K562 (cell line): ENCODE measurements at regions not wholly inside any gene's neighbourhood (a gene's known extent, or its start where the extent isn't known, plus 50 kb on each side); places are given as distances from the start of the nearest gene placed in this dataset.

Experiments used
- ATAC-seq: fragments of 200-7000 bp; cut with Tn5 transposase; 3 replicates; pipeline ENCODE4 v1.9.1; 2020; ENCODE audit warnings: moderate library complexity
- BruUV-seq: library from RNA; stranded (reverse); fragments of 400-500 nt; replicated peaks from 2 replicates; lab custom pipeline; 2021; lab: Mats Ljungman, UMichigan
- CTCF ChIA-PET: fragments of 300-600 bp; formaldehyde crosslinking; extraction: SDS; loops from one replicate; lab custom pipeline; 2021; ENCODE audit warnings: low intra/inter-chr PET ratio; lab: Yijun Ruan, JAX
- POLR2A ChIA-PET: fragments of 300-600, 350-650 bp; sonication (Branson Sonifier 250); formaldehyde crosslinking; extraction: SDS; loops from one replicate; lab custom pipeline; 2021; ENCODE audit warnings: antibody characterized with exemption, inconsistent platforms; lab: Yijun Ruan, JAX
- DNase-seq, 4 experiments: peaks; one replicate each; pipeline versions ENCODE4 v3.0.0 to v3.0.0-alpha.2; 2011 to 2018; ENCODE audit warnings: low spot score in 3 of 4, mixed read lengths in 3 of 4; ENCODE audit errors: extremely low read depth in 1 of 4
- FAIRE-seq: peaks from 2 replicates; lab custom pipeline; 2011; peaks lifted over from hg19 to GRCh38; lab: Jason Lieb, UNC
- H2AFZ ChIP-seq: 2 replicates; pipeline ENCODE4 v1.6.0; 2011; ENCODE audit warnings: low read depth, low read length, control low read depth, inconsistent platforms
- H3K27ac ChIP-seq: fragments of 200-600 bp; 3 replicates; pipeline ENCODE4 v1.8.0; 2011; ENCODE audit warnings: low read depth, mild to moderate bottlenecking, control low read depth, inconsistent platforms, low read length, moderate library complexity, mixed read lengths; ENCODE audit errors: extremely low read depth
- H3K27me3 ChIP-seq, 2 experiments: fragments of 300-600 bp in 1 of 2; 2 replicates in 1 of 2; 3 replicates in 1 of 2; pipeline versions ENCODE4 v1.6.0 to v1.8.0; 2011; ENCODE audit warnings: inconsistent platforms in 2 of 2, low read length in 2 of 2, mild to moderate bottlenecking in 1 of 2, mixed read lengths in 1 of 2, moderate library complexity in 1 of 2; ENCODE audit not compliant: control insufficient read depth in 2 of 2, insufficient read depth in 2 of 2
- H3K36me3 ChIP-seq: fragments of 300-600 bp; 3 replicates; pipeline ENCODE4 v1.8.0; 2011; ENCODE audit warnings: mild to moderate bottlenecking, low read length, inconsistent platforms; ENCODE audit not compliant: control insufficient read depth, insufficient read depth
- H3K4me1 ChIP-seq, 2 experiments: fragments of 200-600 bp in 1 of 2; replicated peaks in 1 of 2; 2 replicates in 1 of 2; 3 replicates in 1 of 2; pipeline versions ENCODE4 v1.5.1 to v1.8.0; 2011; ENCODE audit warnings: inconsistent platforms in 2 of 2, low read length in 2 of 2, mild to moderate bottlenecking in 1 of 2, mixed read lengths in 1 of 2, moderate library complexity in 1 of 2; ENCODE audit not compliant: control insufficient read depth in 2 of 2, insufficient read depth in 2 of 2
- H3K4me2 ChIP-seq: 2 replicates; pipeline ENCODE4 v1.6.1; 2011; ENCODE audit warnings: low read length, control low read depth, inconsistent platforms, mixed read lengths; ENCODE audit not compliant: insufficient read depth
- H3K4me3 ChIP-seq: fragments of 200-600 bp; sonication (generic), shearing (Covaris generic); 2 replicates; pipeline ENCODE4 v1.5.1; 2016; ENCODE audit warnings: control low read depth, inconsistent platforms
- H3K79me2 ChIP-seq: fragments of 200-600 bp; 3 replicates; pipeline ENCODE4 v1.8.0; 2011; ENCODE audit warnings: low read length, inconsistent platforms; ENCODE audit not compliant: control insufficient read depth, insufficient read depth
- H3K9ac ChIP-seq, 2 experiments: 2 replicates each; pipeline versions ENCODE4 v1.6.0 to v1.6.1; 2011; ENCODE audit warnings: low read depth in 2 of 2, low read length in 2 of 2, control low read depth in 1 of 2, inconsistent platforms in 1 of 2, mild to moderate bottlenecking in 1 of 2, mixed read lengths in 1 of 2; ENCODE audit not compliant: insufficient read depth in 1 of 2
- H3K9me1 ChIP-seq: one replicate; pipeline ENCODE4 v1.6.0; 2011; ENCODE audit warnings: inconsistent platforms, mild to moderate bottlenecking, low read length, moderate library complexity; ENCODE audit not compliant: control insufficient read depth, insufficient read depth
- H3K9me3 ChIP-seq: replicated peaks from 2 replicates; pipeline ENCODE4 v1.5.1; 2011; ENCODE audit warnings: low read depth, low read length, inconsistent platforms; ENCODE audit not compliant: control insufficient read depth, insufficient read depth
- H4K20me1 ChIP-seq: replicated peaks from 2 replicates; pipeline ENCODE4 v1.6.1; 2011; ENCODE audit warnings: low read length, inconsistent platforms, mixed read lengths; ENCODE audit not compliant: control insufficient read depth, insufficient read depth
- E2F5 ChIP-seq: sonication (generic); formaldehyde crosslinking; IDR thresholded peaks from 2 replicates; pipeline ENCODE4 v1.8.0; 2022; ENCODE audit warnings: mild to moderate bottlenecking, missing genetic modification reagents
- EGR1 ChIP-seq: fragments of 450-650 bp; conservative IDR thresholded peaks from 2 replicates; pipeline ENCODE4 v1.6.1; 2017; ENCODE audit warnings: mild to moderate bottlenecking
- FOXO4 ChIP-seq: fragments of 450-650 bp; formaldehyde crosslinking; IDR thresholded peaks from 2 replicates; pipeline ENCODE4 v1.4.0; 2020; ENCODE audit warnings: mild to moderate bottlenecking, moderate library complexity
- FOXP1 ChIP-seq: sonication (generic); formaldehyde crosslinking; IDR thresholded peaks from 2 replicates; pipeline ENCODE4 v1.8.0; 2022; ENCODE audit warnings: mild to moderate bottlenecking, missing genetic modification reagents
- HBP1 ChIP-seq: fragments of 450-650 bp; formaldehyde crosslinking; IDR thresholded peaks from 2 replicates; pipeline ENCODE4 v1.4.0; 2022; ENCODE audit warnings: missing genetic modification characterization
- HDAC8 ChIP-seq: fragments of 450-650 bp; IDR thresholded peaks from 2 replicates; pipeline ENCODE4 v1.6.1; 2016; ENCODE audit warnings: mild to moderate bottlenecking, missing genetic modification characterization, moderate library complexity, missing compliant biosample characterization
- HLTF ChIP-seq: fragments of 450-650 bp; IDR thresholded peaks from 2 replicates; pipeline ENCODE4 v1.6.1; 2016
- HMG20A ChIP-seq: fragments of 450-650 bp; formaldehyde crosslinking; conservative IDR thresholded peaks from 2 replicates; pipeline ENCODE4 v1.4.0; 2020; ENCODE audit warnings: mild to moderate bottlenecking, mixed read lengths
- HNRNPK ChIP-seq: fragments of 200-400 bp; formaldehyde crosslinking; IDR thresholded peaks from one replicate; pipeline ENCODE4 v1.6.1; 2018; ENCODE audit warnings: mild to moderate bottlenecking, low read depth, low read length; ENCODE audit not compliant: poor library complexity, severe bottlenecking
- MNT ChIP-seq, 2 experiments: fragments of 450-650 bp; conservative IDR thresholded peaks; 2 replicates each; pipeline ENCODE4 v1.6.1; 2017; ENCODE audit warnings: mild to moderate bottlenecking in 2 of 2, moderate library complexity in 2 of 2
- NR0B1 ChIP-seq: fragments of 450-650 bp; IDR thresholded peaks from one replicate; pipeline ENCODE4 v1.6.1; 2018; ENCODE audit warnings: mild to moderate bottlenecking, moderate library complexity; ENCODE audit not compliant: partially characterized antibody
- PYGO2 ChIP-seq: fragments of 450-650 bp; IDR thresholded peaks from 2 replicates; pipeline ENCODE4 v1.6.1; 2016; ENCODE audit warnings: mild to moderate bottlenecking, missing genetic modification characterization, moderate library complexity, missing compliant biosample characterization
- STAT5B ChIP-seq: fragments of 250-450 bp; sonication (Bioruptor Pico); IDR thresholded peaks from 2 replicates; pipeline ENCODE4 v1.8.0; 2021; ENCODE audit warnings: mild to moderate bottlenecking, inconsistent platforms
- ZNF263 ChIP-seq: sonication (generic); formaldehyde crosslinking; IDR thresholded peaks from 2 replicates; pipeline ENCODE4 v1.8.0; 2022; ENCODE audit warnings: mild to moderate bottlenecking, missing genetic modification reagents, borderline replicate concordance
- ZNF740 ChIP-seq, 3 experiments: fragments of 200-800 bp in 1 of 3; sonication (Bioruptor generic) in 1 of 3; sonication (generic) in 1 of 3; formaldehyde crosslinking in 1 of 3; IDR thresholded peaks; 2 replicates each; pipeline versions ENCODE4 v1.6.1 to v1.8.0; 2016 to 2022; ENCODE audit warnings: mild to moderate bottlenecking in 2 of 3, missing compliant biosample characterization in 2 of 3, missing genetic modification characterization in 2 of 3, missing genetic modification reagents in 1 of 3
- WGBS: fragments of 100-300 bp; shearing (Covaris generic); methylation state at CpG from one replicate; pipeline ENCODE4 v1.1.6; 2016; ENCODE audit warnings: low coverage, mixed read lengths; ENCODE audit not compliant: insufficient coverage; ENCODE audit errors: missing lambda C conversion rate; 5-methylcytosine and 5-hydroxymethylcytosine counted together
- in situ Hi-C: fragments of 300-500 bp; cut with MboI; formaldehyde crosslinking; loops from 4 replicates; pipeline ENCODE4 v1.15.0; 2018; ENCODE audit warnings: inconsistent platforms, mixed read lengths
- intact Hi-C: fragments of 100-400 bp; cut with micrococcal nuclease; formaldehyde crosslinking; loops from 2 replicates; pipeline ENCODE4 v1.14.2; 2022

GRCh38 chr3:112765531-112765930, 81.1 kb downstream of the CD200R1L start:
- H3K27ac ChIP-seq, result no peak overlapping the region
- H3K36me3 ChIP-seq, result no peaks in the 10 kb centered on the region
- BruUV-seq, result no TSS peak
- no peaks in the 10 kb centered on the region for H3K9me3 ChIP-seq
- no peak overlapping the region for H3K4me3 ChIP-seq
- H3K9me1 ChIP-seq, result no peaks in the 10 kb centered on the region
- 19% methylated on average over 3 of the region's 3 CpGs for WGBS
- FAIRE-seq (no peak), DNase-seq (no peak), ATAC-seq (no peak)
- intact Hi-C loops, result no loop called here
- no peaks in the 10 kb centered on the region for H3K27me3 ChIP-seq
- no peak overlapping the region for H3K9ac ChIP-seq
- POLR2A ChIA-PET, result interaction anchor here (0.6 kb wide), 1 partner anchor 145 kb away, joined by 3 read pairs; no protein-coding TSS in a partner anchor
- H2AFZ ChIP-seq, result no peak overlapping the region
- peaks cover 0 to 16% of the 10 kb centered on the region in 2 experiments; a peak in 3 of 5 replicates for H3K4me1 ChIP-seq
- in situ Hi-C loops, result no loop called here
- CTCF ChIA-PET, result no interaction called here
- no peaks in the 10 kb centered on the region for H3K79me2 ChIP-seq
- no peaks in the 10 kb centered on the region for H4K20me1 ChIP-seq
- no peak overlapping the region for H3K4me2 ChIP-seq
- TF ChIP-seq E2F5, result no peak
- no peak for TF ChIP-seq STAT5B (CRISPR knock-in tag)
- TF ChIP-seq FOXP1, result no peak
- no peak for TF ChIP-seq HDAC8 (tag)
- no peak for TF ChIP-seq NR0B1
- no peak for TF ChIP-seq ZNF263 (CRISPR knock-in tag)
- no peak for TF ChIP-seq HNRNPK
- no peak for TF ChIP-seq ZNF740 (CRISPR knock-in tag; IDR thresholded peaks at IDR 0.05)
- no peak for TF ChIP-seq ZNF740 (tag; IDR thresholded peaks at IDR 0.05)
- no peak for TF ChIP-seq HMG20A (CRISPR knock-in tag)
- no peak for TF ChIP-seq PYGO2 (tag)
- no peak for TF ChIP-seq FOXO4 (CRISPR knock-in tag)
- no peak for TF ChIP-seq HLTF
- no peak for TF ChIP-seq HBP1 (CRISPR knock-in tag)
- TF ChIP-seq EGR1, result no peak
- TF ChIP-seq MNT (conservative IDR thresholded peaks at IDR 0.05), result no peak
